HG02943 (cell line): ENCODE measurements at regions not wholly inside any gene's neighbourhood (a gene's known extent, or its start where the extent isn't known, plus 50 kb on each side); places are given as distances from the start of the nearest gene placed in this dataset.
A peak's percentile ranks its signal among the peaks of the same experiment; 100 is the strongest.
"Not testable (repeated sequence)": the region's sequence is repeated elsewhere in the genome, so short reads cannot be mapped to it uniquely, and the experiment has no call there.

Source experiments
- ATAC-seq: cut with Tn5 transposase; IDR thresholded peaks from one replicate; pipeline ENCODE4 v1.9.1; 2021; ENCODE audit warnings: mild to moderate bottlenecking, low read depth, moderate library complexity; ENCODE audit not compliant: unreplicated experiment

GRCh38 chr6:150456466-150456865 lies 87.7 kb downstream of the IYD start:
- ATAC-seq, result no peak

GRCh38 chr6:150456902-150457643 lies 88.3 kb downstream of the IYD start:
- no peak for ATAC-seq

DNA sequence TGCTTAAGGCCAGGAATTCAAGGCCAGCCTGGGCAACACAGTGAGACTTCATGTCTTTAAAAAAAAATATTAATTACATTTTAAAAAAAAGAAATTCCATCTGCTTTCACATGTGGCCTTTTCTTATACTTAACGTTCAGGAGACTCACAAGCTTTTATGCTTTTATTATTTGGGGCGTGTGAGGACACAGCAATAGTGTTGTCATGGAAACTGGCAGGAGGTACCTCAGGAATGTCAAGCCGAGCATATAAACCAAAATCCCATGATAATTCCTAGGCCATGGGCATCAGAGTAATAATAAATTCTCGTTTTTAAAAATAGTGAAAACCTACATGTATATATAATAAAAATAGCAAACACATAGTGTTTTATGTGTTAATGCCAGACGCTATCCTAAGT lies 89.8 kb downstream of the IYD start:
- ATAC-seq, result no peak

GRCh38 chr6:150463852-150464251 lies 95.0 kb downstream of the IYD start:
- no peak for ATAC-seq

DNA sequence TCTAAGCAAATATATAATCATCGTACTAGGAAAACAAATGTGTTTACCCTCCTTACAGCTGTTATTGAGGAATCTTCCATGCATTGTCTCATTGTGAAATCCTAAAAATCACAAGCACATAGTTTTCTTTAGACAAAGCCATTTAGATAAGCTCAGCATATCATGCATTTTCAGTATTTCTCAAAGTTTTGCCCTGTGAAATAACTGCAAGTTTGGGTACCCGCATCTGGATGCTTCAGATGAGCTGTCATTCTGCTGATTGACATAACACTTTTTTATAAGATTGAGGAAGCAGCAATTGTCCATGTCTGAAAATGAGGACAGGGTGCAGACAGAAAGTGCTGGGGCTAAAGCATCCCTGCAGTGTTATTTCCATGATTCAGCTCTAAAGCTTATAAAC lies 96.2 kb downstream of the IYD start:
- ATAC-seq, result no peak

DNA sequence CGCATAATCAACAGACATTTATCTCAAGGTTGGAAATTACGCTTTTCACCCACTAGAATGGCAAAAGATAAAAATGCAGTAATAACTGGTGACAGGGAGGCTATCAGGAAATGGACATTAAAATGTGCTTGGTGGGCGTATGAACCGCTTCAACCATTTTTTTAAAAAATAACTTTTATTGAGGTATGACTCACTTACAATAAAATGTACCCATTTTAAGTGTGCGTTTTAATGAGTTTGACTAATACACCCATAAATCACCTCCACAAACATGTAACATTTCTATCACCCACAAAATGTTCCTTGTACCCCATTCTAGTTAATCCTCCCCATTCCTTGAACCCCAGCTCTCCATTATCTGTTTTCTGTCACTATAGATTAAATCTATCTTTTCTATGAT lies 96.8 kb downstream of the IYD start:
- no peak for ATAC-seq

DNA sequence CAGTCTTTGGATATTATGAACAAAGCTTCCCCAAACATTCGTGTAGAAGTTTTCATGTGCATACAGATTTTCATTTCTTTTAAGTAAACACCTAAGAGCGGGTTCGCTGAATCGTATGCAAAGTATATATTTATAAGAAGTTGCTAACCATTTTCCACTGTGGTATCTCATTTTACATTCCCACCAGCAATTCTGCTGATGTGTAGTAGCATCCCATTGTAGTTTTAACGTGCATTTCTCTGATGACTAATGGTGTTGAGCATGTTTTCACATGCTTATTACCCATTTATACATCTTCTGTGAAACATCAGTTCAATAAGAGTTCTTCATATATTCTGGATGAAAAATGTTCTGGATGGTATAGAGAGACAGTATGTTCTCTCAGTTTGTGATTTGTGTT lies 97.4 kb downstream of the IYD start:
- no peak for ATAC-seq

GRCh38 chr6:150470131-150470530 lies 101.3 kb downstream of the IYD start:
- ATAC-seq, result no peak

- no peak for ATAC-seq
Observed at GRCh38 chr6:150470960-150471665, 102.3 kb downstream of the IYD start.

GRCh38 chr6:150478656-150479545 lies 110.1 kb downstream of the IYD start:
- ATAC-seq, result no peak

GRCh38 chr6:150482883-150483409 lies 114.1 kb downstream of the IYD start:
- ATAC-seq, result no peak

GRCh38 chr6:150485161-150485958 lies 114.3 kb upstream of the PLEKHG1 start:
- no peak for ATAC-seq

GRCh38 chr6:150486048-150486447 lies 113.6 kb upstream of the PLEKHG1 start:
- ATAC-seq, result no peak

- ATAC-seq, result no peak
Observed at GRCh38 chr6:150490586-150490985, 109.1 kb upstream of the PLEKHG1 start.

GRCh38 chr6:150491131-150491810 lies 108.4 kb upstream of the PLEKHG1 start:
- peak; percentile 91 for ATAC-seq

DNA sequence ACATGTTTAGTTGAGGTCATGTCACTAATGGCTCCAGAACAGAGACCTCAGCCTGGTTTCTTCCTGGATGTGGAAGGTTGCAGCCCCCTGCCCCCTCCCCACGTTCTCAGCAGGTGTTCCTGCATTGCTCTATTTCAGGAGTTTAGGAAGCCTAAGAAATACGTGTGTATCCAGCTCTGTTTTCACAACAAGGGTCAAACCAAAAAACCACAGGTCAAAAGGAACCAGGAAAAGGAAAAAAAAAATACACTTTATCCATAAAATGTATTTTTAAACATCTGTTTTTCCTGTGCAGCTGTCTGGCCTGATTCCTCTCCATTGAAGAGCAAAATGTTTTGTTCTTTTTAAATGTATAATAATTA lies 107.9 kb upstream of the PLEKHG1 start:
- ATAC-seq, result no peak

GRCh38 chr6:150492507-150492906 lies 107.2 kb upstream of the PLEKHG1 start:
- no peak for ATAC-seq

- no peak for ATAC-seq
Observed at GRCh38 chr6:150492941-150493340, 106.7 kb upstream of the PLEKHG1 start.

DNA sequence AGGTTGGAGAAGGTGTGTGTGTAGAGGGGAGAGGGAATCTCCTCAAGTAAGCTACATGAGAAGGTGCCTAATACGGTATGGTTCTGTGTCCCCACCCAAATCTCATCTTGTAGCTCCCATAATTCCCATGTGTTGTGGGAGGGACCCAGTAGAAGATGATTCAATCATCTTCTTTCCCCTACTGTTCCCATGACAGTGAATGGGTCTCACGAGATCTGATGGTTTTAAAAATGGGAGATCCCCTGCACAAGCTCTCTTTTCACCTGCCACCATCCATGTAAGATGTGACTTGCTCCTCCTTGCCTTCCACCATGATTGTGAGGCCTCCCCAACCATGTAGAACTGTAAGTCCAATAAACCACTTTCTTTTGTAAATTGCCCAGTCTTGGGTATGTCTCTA lies 106.1 kb upstream of the PLEKHG1 start:
- ATAC-seq, result not testable (repeated sequence)

DNA sequence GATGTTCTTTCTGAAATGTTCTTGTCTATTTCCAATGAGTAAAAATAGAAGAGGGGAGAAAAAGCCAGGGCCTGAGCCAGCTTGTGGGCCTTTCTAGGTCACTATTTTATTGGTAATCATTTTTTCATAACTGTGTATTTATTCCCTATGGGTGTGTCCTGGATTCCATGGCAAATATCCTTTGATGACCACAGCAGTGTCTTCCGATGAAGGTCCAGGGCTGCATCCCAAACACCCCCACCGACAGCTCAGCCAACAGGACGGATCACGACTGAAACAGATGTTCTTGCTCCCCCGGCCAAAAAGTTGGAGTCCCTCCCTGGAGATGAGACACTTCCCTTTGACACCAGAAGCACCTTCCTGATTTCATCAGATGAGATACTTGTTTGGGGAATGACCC lies 105.4 kb upstream of the PLEKHG1 start:
- ATAC-seq, result no peak
